SK-N-SH (cell line): ENCODE measurements at regions not wholly inside any gene's neighbourhood (a gene's known extent, or its start where the extent isn't known, plus 50 kb on each side); places are given as distances from the start of the nearest gene placed in this dataset.

Source experiments
- CTCF ChIA-PET: fragments of 300-600, 350-600 bp; formaldehyde crosslinking; extraction: SDS; loops from one replicate; lab custom pipeline; 2021; lab: Yijun Ruan, JAX
- POLR2A ChIA-PET: fragments of 350-600 bp; sonication (Branson Sonifier 250); formaldehyde crosslinking; extraction: SDS; loops from one replicate; lab custom pipeline; 2020; ENCODE audit warnings: antibody characterized with exemption, inconsistent platforms; lab: Yijun Ruan, JAX
- DNase-seq: peaks from one replicate; pipeline ENCODE4 v3.0.0; 2012
- H2AFZ ChIP-seq: fragments of 200-600 bp; sonication (generic); 2 replicates; pipeline ENCODE4 v1.8.1; 2016; ENCODE audit warnings: antibody characterized with exemption, mild to moderate bottlenecking, low read depth
- H3F3A ChIP-seq: fragments of 200-600 bp; sonication (generic); replicated peaks from 2 replicates; pipeline ENCODE3; 2016; ENCODE audit warnings: antibody characterized with exemption, mild to moderate bottlenecking; ENCODE audit not compliant: insufficient read depth
- H3K27ac ChIP-seq, 2 experiments: fragments of 200-500 bp in 1 of 2; fragments of 200-600 bp in 1 of 2; sonication (Bioruptor generic) in 1 of 2; sonication (generic), shearing (Covaris generic) in 1 of 2; 2 replicates each; pipeline versions ENCODE4 v1.5.1 to v1.6.1; 2014 to 2016; ENCODE audit warnings: low read depth in 2 of 2, inconsistent platforms in 1 of 2, low read length in 1 of 2, mild to moderate bottlenecking in 1 of 2, mixed read lengths in 1 of 2
- H3K27me3 ChIP-seq: fragments of 200-600 bp; sonication (generic), shearing (Covaris generic); 2 replicates; pipeline ENCODE4 v1.6.1; 2016; ENCODE audit warnings: mixed run types; ENCODE audit not compliant: insufficient read depth
- H3K36me3 ChIP-seq, 2 experiments: fragments of 200-500 bp in 1 of 2; fragments of 200-600 bp in 1 of 2; sonication (Bioruptor generic) in 1 of 2; sonication (generic) in 1 of 2; replicated peaks in 1 of 2; 2 replicates each; pipeline versions ENCODE3 to v1.5.1; 2014 to 2016; ENCODE audit warnings: low read length in 1 of 2, mild to moderate bottlenecking in 1 of 2; ENCODE audit not compliant: insufficient read depth in 2 of 2, control insufficient read depth in 1 of 2
- H3K4me1 ChIP-seq, 2 experiments: fragments of 200-500 bp in 1 of 2; fragments of 200-600 bp in 1 of 2; sonication (Bioruptor generic) in 1 of 2; sonication (generic), shearing (Covaris generic) in 1 of 2; 2 replicates each; pipeline versions ENCODE4 v1.5.1 to v1.6.1; 2014 to 2016; ENCODE audit warnings: low read depth in 1 of 2, low read length in 1 of 2, mixed run types in 1 of 2; ENCODE audit not compliant: insufficient read depth in 2 of 2, control insufficient read depth in 1 of 2
- H3K4me2 ChIP-seq: fragments of 200-600 bp; sonication (generic), shearing (Covaris generic); 2 replicates; pipeline ENCODE4 v1.6.1; 2017; ENCODE audit warnings: mixed run types
- H3K4me3 ChIP-seq, 2 experiments: fragments of 200-500 bp in 1 of 2; fragments of 200-600 bp in 1 of 2; sonication (Bioruptor generic) in 1 of 2; sonication (generic), shearing (Covaris generic) in 1 of 2; 2 replicates each; pipeline versions ENCODE4 v1.5.1 to v1.8.1; 2014 to 2016; ENCODE audit warnings: low read depth in 2 of 2, inconsistent platforms in 1 of 2, low read length in 1 of 2, mild to moderate bottlenecking in 1 of 2, mixed read lengths in 1 of 2, moderate library complexity in 1 of 2
- H3K79me2 ChIP-seq: fragments of 200-600 bp; sonication (generic); 2 replicates; pipeline ENCODE4 v1.8.1; 2017; ENCODE audit warnings: mild to moderate bottlenecking; ENCODE audit not compliant: insufficient read depth
- H3K9ac ChIP-seq: fragments of 200-600 bp; sonication (generic); 2 replicates; pipeline ENCODE4 v1.6.1; 2017; ENCODE audit warnings: mixed run types
- H3K9me2 ChIP-seq: fragments of 200-600 bp; sonication (generic); 2 replicates; pipeline ENCODE4 v1.6.1; 2017; ENCODE audit warnings: mixed run types
- H3K9me3 ChIP-seq: fragments of 200-600 bp; sonication (generic); 2 replicates; pipeline ENCODE4 v1.6.1; 2017; ENCODE audit warnings: mixed run types, mild to moderate bottlenecking, moderate library complexity
- H4K20me1 ChIP-seq: fragments of 200-600 bp; sonication (generic); 2 replicates; pipeline ENCODE4 v1.6.1; 2017; ENCODE audit warnings: mild to moderate bottlenecking, mixed run types; ENCODE audit not compliant: insufficient read depth
- NFIC ChIP-seq: IDR thresholded peaks from 2 replicates; pipeline ENCODE4 v1.4.0; 2012; ENCODE audit warnings: borderline replicate concordance
- RAD21 ChIP-seq: IDR thresholded peaks from 2 replicates; pipeline ENCODE4 v1.6.1; 2012; ENCODE audit warnings: mild to moderate bottlenecking, low read length
- YY1 ChIP-seq: IDR thresholded peaks from 2 replicates; pipeline ENCODE4 v1.4.0; 2012; ENCODE audit warnings: low read depth, mild to moderate bottlenecking
- WGBS: methylation state at CpG from one replicate; pipeline ENCODE4 v1.1.6; 2017; ENCODE audit warnings: low lambda C conversion rate; 5-methylcytosine and 5-hydroxymethylcytosine counted together
- TF ChIP-seq, protein P1 (sequence below): IDR thresholded peaks from 2 replicates; pipeline ENCODE4 v1.4.0; 2012; ENCODE audit warnings: low read depth, borderline replicate concordance
- TF ChIP-seq, protein P2 (sequence below): IDR thresholded peaks from 2 replicates; pipeline ENCODE4 v1.6.1; 2012; ENCODE audit warnings: mild to moderate bottlenecking, low read depth, low read length, moderate library complexity

DNA sequence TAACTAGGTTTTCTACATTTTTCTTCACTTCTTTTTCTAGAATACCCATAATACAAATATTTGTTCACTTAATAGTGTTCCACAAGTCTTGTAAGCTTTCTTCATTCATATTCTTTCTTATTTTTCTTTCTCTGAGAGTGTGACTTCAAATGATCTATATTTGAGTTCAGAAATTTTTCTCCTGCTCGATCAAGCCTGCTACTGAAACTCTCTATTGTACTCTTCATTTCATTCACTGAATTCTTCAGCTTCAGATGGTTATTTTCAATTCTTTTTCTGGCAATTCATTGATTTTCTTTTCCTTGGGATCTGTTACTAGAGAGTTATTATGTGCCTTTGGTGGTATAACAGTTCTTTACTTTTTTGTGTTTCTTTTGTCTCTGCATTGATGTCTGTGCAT, 82.5 kb upstream of the CAMK1G start:
- Histone ChIP-seq H3K4me2 (no peak overlapping the region), H3K9me3 (peaks cover 10% of the 10 kb centered on the region), H3K9ac (no peak overlapping the region), H3K4me3 (no peak overlapping the region), H3K36me3 (no peaks in the 10 kb centered on the region), H3K27me3 (no peaks in the 10 kb centered on the region), H3K9me2 (no peaks in the 10 kb centered on the region), H3K27ac (no peak overlapping the region), H2AFZ (no peak overlapping the region), H3F3A (no peaks in the 10 kb centered on the region), H4K20me1 (no peaks in the 10 kb centered on the region), H3K79me2 (no peaks in the 10 kb centered on the region), H3K4me1 (peaks cover 0 to 7% of the 10 kb centered on the region in 2 experiments; a peak in 2 of 4 replicates)
- TF ChIP-seq RAD21: no peak
- no peak for TF ChIP-seq YY1
- TF ChIP-seq, protein P1, sequence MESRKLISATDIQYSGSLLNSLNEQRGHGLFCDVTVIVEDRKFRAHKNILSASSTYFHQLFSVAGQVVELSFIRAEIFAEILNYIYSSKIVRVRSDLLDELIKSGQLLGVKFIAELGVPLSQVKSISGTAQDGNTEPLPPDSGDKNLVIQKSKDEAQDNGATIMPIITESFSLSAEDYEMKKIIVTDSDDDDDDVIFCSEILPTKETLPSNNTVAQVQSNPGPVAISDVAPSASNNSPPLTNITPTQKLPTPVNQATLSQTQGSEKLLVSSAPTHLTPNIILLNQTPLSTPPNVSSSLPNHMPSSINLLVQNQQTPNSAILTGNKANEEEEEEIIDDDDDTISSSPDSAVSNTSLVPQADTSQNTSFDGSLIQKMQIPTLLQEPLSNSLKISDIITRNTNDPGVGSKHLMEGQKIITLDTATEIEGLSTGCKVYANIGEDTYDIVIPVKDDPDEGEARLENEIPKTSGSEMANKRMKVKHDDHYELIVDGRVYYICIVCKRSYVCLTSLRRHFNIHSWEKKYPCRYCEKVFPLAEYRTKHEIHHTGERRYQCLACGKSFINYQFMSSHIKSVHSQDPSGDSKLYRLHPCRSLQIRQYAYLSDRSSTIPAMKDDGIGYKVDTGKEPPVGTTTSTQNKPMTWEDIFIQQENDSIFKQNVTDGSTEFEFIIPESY: no peak
- CTCF ChIA-PET: interaction anchor here (1.0 to 5.7 kb wide), 3 partner anchors 11 to 65 kb away, joined by 5 to 29 read pairs (median 5); no protein-coding TSS in a partner anchor
- WGBS: 24% methylated on average over 1 of the region's 1 CpG
- DNase-seq: no peak
- POLR2A ChIA-PET: no interaction called here

DNA sequence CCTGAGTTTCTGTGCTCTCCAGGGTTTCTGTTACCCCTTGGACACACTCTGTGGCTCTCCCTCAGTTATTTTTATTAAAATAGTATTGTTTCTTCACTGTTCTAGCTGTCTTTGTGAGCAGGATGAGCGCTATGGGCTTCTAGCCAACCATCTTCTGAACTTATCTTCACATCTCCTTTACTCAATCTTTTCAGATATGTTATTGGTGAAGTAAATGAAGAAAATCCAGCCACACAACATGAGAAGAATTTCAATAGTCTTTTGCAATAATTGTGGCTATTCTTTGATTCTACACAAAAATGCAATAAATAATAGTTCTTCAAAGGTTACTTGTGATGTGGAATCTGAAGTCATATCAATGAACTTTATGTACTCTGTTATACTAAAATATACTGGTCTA, 80.3 kb upstream of the CAMK1G start:
- 70% methylated on average over 1 of the region's 1 CpG for WGBS
- Histone ChIP-seq H3K79me2 (no peaks in the 10 kb centered on the region), H3K4me2 (no peak overlapping the region), H3K4me3 (no peak overlapping the region), H3K36me3 (no peaks in the 10 kb centered on the region), H3K9me3 (peaks cover 10% of the 10 kb centered on the region; the same call in 1 of the 2 replicates), H3K9ac (no peak overlapping the region), H2AFZ (no peak overlapping the region), H3K4me1 (peaks cover 0 to 7% of the 10 kb centered on the region in 2 experiments; a peak in 2 of 4 replicates), H3K27ac (no peak overlapping the region), H4K20me1 (no peaks in the 10 kb centered on the region), H3K27me3 (no peaks in the 10 kb centered on the region), H3F3A (no peaks in the 10 kb centered on the region), H3K9me2 (no peaks in the 10 kb centered on the region)
- ChIA-PET POLR2A (no interaction called here), CTCF (interaction anchor here (1.7 to 5.7 kb wide), 2 partner anchors 11 to 63 kb away, joined by 5 to 29 read pairs; no protein-coding TSS in a partner anchor)
- TF ChIP-seq, protein P2, sequence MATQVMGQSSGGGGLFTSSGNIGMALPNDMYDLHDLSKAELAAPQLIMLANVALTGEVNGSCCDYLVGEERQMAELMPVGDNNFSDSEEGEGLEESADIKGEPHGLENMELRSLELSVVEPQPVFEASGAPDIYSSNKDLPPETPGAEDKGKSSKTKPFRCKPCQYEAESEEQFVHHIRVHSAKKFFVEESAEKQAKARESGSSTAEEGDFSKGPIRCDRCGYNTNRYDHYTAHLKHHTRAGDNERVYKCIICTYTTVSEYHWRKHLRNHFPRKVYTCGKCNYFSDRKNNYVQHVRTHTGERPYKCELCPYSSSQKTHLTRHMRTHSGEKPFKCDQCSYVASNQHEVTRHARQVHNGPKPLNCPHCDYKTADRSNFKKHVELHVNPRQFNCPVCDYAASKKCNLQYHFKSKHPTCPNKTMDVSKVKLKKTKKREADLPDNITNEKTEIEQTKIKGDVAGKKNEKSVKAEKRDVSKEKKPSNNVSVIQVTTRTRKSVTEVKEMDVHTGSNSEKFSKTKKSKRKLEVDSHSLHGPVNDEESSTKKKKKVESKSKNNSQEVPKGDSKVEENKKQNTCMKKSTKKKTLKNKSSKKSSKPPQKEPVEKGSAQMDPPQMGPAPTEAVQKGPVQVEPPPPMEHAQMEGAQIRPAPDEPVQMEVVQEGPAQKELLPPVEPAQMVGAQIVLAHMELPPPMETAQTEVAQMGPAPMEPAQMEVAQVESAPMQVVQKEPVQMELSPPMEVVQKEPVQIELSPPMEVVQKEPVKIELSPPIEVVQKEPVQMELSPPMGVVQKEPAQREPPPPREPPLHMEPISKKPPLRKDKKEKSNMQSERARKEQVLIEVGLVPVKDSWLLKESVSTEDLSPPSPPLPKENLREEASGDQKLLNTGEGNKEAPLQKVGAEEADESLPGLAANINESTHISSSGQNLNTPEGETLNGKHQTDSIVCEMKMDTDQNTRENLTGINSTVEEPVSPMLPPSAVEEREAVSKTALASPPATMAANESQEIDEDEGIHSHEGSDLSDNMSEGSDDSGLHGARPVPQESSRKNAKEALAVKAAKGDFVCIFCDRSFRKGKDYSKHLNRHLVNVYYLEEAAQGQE: no peak
- 0 out of 2 replicates have a peak, but pooled peaks have one; percentile 6 for TF ChIP-seq NFIC
- DNase-seq: no peak
